ENCODE measurements at regions not wholly inside any gene's neighbourhood (a gene's known extent, or its start where the extent isn't known, plus 50 kb on each side); places are given as distances from the start of the nearest gene placed in this dataset.
A peak's percentile ranks its signal among the peaks of the same experiment; 100 is the strongest.

- no peaks in the 10 kb centered on the region for H3K4me1 ChIP-seq
- no peaks in the 10 kb centered on the region for H3K36me3 ChIP-seq
- no peak for DNase-seq
- no peaks in the 10 kb centered on the region for H3K27me3 ChIP-seq
- no peak overlapping the region for H3K27ac ChIP-seq
- no peaks in the 10 kb centered on the region for H3K9me3 ChIP-seq
- TF ChIP-seq POLR2A (IDR thresholded peaks at IDR 0.05) (no peak), CTCF (IDR thresholded peaks at IDR 0.05) (no peak)
- intact Hi-C loops (cut with DNase I): no loop called here
- 82 to 83% methylated on average over 1 of the region's 1 CpG for WGBS, 2 donors
- no peak overlapping the region for H3K4me3 ChIP-seq (replicated peaks in 1 of 3)
Observed at GRCh38 chr3:117990627-117991026, 1044.0 kb downstream of the IGSF11 start.

- H3K4me1 ChIP-seq: peaks cover 0 to 6% of the 10 kb centered on the region in 2 donors
- 14 to 17% methylated on average over 9 of the region's 9 CpGs for WGBS, 2 donors
- TF ChIP-seq POLR2A (IDR thresholded peaks at IDR 0.05): no peak
- TF ChIP-seq CTCF (IDR thresholded peaks at IDR 0.05): no peak
- no peak overlapping the region for H3K4me3 ChIP-seq (replicated peaks in 1 of 3)
- H3K27me3 ChIP-seq: no peaks in the 10 kb centered on the region
- no peaks in the 10 kb centered on the region for H3K36me3 ChIP-seq
- no peaks in the 10 kb centered on the region for H3K9me3 ChIP-seq
- no peak for DNase-seq
- intact Hi-C loops (cut with DNase I): no loop called here
- H3K27ac ChIP-seq: no peak overlapping the region
Observed at GRCh38 chr3:117995842-117996437, 1038.7 kb downstream of the IGSF11 start.

- Histone ChIP-seq H3K4me3 (replicated peaks in 1 of 3) (peak overlapping the region in 1 of 3 donors; percentile 17), H3K9me3 (no peaks in the 10 kb centered on the region), H3K27me3 (no peaks in the 10 kb centered on the region), H3K27ac (no peak overlapping the region), H3K36me3 (no peaks in the 10 kb centered on the region), H3K4me1 (peaks cover 0 to 6% of the 10 kb centered on the region in 2 donors)
- DNase-seq: peak; percentile 52 to 64
- intact Hi-C loops (cut with DNase I): no loop called here
- 3% methylated on average over 47 of the region's 48 CpGs for WGBS, 2 donors
- TF ChIP-seq CTCF (IDR thresholded peaks at IDR 0.05) (peak in 5 of 6 experiments; percentile 20 to 84 (median 50)), POLR2A (IDR thresholded peaks at IDR 0.05) (no peak)
Observed at GRCh38 chr3:117997201-117998049, 1037.2 kb downstream of the IGSF11 start.

- Histone ChIP-seq H3K36me3 (no peaks in the 10 kb centered on the region), H3K27me3 (no peaks in the 10 kb centered on the region), H3K4me3 (replicated peaks in 1 of 3) (no peak overlapping the region), H3K4me1 (peaks cover 0 to 6% of the 10 kb centered on the region in 2 donors), H3K27ac (no peak overlapping the region), H3K9me3 (no peaks in the 10 kb centered on the region)
- DNase-seq: no peak
- intact Hi-C loops (cut with DNase I): no loop called here
- no peak for TF ChIP-seq CTCF (IDR thresholded peaks at IDR 0.05)
- TF ChIP-seq POLR2A (IDR thresholded peaks at IDR 0.05): no peak
- WGBS, 2 donors: 43 to 53% methylated on average over 4 of the region's 4 CpGs
Observed at GRCh38 chr3:117998071-117998470, 1036.6 kb downstream of the IGSF11 start.

- WGBS, 2 donors: 76 to 84% methylated on average over 2 of the region's 2 CpGs
- no peak for TF ChIP-seq POLR2A (IDR thresholded peaks at IDR 0.05)
- TF ChIP-seq CTCF (IDR thresholded peaks at IDR 0.05): no peak
- intact Hi-C loops (cut with DNase I): no loop called here
- Histone ChIP-seq H3K36me3 (no peaks in the 10 kb centered on the region), H3K4me3 (replicated peaks in 1 of 3) (no peak overlapping the region), H3K9me3 (no peaks in the 10 kb centered on the region), H3K4me1 (peaks cover 0 to 6% of the 10 kb centered on the region in 2 donors), H3K27ac (no peak overlapping the region), H3K27me3 (no peaks in the 10 kb centered on the region)
- DNase-seq: no peak
Observed at GRCh38 chr3:118000219-118000618, 1034.4 kb downstream of the IGSF11 start.

Data from thyroid gland (tissue), 4 donors.